AG09319 (cell line): ENCODE measurements at regions not wholly inside any gene's neighbourhood (a gene's known extent, or its start where the extent isn't known, plus 50 kb on each side); places are given as distances from the start of the nearest gene placed in this dataset.

Experiments
- DNase-seq: peaks from one replicate; pipeline ENCODE4 v3.0.0-alpha.2; 2010; ENCODE audit warnings: low read depth; ENCODE audit errors: extremely low read depth
- TF ChIP-seq, protein P1 (sequence below): IDR thresholded peaks from 2 replicates; pipeline ENCODE4 v1.5.1; 2011; ENCODE audit warnings: low read depth, mild to moderate bottlenecking, inconsistent platforms, low read length, moderate library complexity

DNA sequence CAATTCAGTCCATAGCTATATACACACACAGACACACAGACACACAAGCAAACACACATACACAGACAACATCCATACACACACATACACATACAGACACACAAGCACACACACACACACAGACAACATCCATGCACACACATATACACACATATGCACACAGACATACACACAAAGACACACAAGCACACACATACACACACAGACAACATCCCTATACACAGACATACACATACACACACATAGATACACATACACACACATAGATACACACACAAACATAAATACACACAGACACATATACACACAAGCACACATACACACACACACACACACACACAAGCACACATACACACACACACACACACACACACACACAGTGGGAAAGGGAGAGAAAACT, 254.8 kb downstream of the VRK1 start:
- TF ChIP-seq, protein P1, sequence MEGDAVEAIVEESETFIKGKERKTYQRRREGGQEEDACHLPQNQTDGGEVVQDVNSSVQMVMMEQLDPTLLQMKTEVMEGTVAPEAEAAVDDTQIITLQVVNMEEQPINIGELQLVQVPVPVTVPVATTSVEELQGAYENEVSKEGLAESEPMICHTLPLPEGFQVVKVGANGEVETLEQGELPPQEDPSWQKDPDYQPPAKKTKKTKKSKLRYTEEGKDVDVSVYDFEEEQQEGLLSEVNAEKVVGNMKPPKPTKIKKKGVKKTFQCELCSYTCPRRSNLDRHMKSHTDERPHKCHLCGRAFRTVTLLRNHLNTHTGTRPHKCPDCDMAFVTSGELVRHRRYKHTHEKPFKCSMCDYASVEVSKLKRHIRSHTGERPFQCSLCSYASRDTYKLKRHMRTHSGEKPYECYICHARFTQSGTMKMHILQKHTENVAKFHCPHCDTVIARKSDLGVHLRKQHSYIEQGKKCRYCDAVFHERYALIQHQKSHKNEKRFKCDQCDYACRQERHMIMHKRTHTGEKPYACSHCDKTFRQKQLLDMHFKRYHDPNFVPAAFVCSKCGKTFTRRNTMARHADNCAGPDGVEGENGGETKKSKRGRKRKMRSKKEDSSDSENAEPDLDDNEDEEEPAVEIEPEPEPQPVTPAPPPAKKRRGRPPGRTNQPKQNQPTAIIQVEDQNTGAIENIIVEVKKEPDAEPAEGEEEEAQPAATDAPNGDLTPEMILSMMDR = no peak
- no peak for DNase-seq

DNA sequence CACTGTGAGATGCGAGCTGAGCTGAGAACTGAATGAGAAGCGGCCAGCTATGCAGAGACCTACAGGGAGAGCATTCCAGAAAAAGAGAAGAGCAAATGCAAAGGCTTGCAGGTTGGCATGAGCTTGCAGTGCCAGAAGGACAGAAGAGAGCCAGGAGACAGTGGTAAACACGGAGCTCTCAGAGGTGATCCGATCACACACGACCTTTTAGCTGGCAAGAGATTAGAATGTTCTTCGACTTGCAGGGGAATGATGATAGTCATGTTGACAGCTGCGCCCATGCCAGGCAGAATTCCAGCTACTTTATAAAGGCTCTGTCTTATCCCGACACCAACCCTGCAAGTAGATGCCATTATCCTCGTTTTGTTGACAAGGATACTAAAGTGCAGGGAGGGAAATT, 256.8 kb downstream of the VRK1 start:
- no peak for DNase-seq
- TF ChIP-seq, protein P1 = no peak

DNA sequence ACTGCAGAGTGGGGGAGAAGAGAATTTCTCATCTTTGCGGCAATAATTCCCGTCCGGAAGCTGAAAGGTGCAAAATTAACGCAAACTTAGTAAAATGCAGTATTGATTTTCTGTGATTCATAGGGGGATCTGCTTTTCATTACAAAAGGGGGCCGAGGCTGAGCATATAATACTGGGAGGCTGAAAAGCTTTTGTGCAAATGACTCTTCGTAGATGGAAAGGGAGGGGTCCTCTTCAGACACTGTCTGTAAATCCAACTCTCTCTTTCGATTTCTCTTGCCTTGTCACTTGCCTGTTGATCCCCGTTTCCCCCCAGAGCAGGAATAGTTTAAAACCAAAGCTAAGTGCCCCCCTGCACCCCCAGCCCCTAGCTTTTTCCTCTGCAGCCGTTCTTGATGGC, 258.2 kb downstream of the VRK1 start:
- TF ChIP-seq, protein P1 = no peak
- no peak for DNase-seq

DNA sequence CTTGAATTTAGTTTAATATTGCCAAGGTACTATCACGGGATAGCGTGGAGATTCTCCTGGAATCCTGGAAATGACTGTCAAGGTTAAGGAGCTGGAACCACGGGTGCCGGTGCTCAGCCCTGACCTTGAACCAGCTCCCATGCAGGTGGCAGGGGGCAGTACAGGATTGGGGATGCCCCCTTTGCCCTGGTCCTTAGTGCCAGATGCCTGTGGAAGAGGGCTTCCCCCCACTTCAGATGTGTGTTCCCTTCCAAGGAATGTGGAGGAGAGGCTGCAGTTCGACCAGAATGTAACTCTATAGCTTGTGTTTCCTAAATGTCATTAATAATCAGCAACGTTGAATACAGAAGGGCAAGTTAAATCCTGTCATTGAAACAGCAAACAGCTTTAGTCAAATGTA, 258.9 kb downstream of the VRK1 start:
- TF ChIP-seq, protein P1 = no peak
- no peak for DNase-seq

DNA sequence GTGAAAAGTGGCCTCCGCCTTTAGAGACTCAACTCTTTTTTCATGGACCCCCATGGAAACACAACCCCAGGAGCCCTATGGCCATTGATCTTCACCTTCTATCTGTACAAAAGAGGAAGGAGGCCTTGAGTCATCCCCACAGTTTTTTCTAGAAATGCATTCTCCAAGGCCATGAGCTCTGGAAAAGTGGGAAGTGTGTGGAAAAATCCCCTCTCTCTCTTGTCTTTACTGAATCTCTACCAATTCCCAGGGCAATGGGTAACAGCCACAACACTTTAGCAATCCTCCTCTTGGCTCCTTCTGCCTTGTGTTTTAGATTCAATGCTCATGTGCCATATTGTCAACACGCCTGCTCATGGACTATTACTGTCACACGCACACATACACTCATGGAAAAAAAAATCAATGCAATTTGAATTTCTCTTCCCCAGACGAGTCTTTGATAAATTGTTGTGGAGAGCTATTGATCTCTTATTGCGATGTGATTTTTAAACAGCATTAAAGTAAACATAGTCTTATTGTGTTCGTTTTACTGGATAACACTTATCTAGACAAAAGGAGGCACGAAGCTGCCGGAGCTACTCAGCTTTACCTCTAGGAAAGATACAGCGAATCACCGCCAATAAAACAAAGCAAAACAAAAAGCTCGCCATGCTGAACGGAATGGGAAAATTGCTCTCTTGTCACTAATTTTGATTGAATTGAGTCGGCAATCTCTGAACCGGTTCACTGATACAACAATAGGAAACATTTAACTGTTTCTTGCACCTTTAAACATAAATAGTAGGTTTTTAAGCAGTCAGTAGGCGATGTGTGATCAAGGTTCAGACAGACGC, 260.3 kb downstream of the VRK1 start:
- no peak for DNase-seq
- TF ChIP-seq, protein P1 = no peak

DNA sequence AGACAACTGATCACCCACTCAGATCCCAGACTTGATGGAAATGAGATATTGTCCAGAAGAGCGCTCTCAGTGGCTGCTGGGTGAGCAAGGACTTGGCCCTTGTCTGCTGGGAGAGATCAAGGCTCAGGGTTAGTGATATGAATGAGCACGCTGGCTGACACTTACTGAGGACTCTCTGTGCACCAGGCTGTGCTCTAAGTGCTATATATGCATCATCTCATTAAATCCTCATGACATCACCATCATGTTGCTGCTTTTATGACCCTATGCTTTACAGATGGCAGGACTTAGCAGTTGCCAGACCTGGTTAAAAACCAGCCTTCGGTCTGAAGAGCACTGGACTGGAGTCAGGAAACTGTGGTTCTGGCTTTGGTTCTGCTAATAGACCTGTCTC, 260.9 kb downstream of the VRK1 start:
- no peak for DNase-seq
- TF ChIP-seq, protein P1 = no peak

DNA sequence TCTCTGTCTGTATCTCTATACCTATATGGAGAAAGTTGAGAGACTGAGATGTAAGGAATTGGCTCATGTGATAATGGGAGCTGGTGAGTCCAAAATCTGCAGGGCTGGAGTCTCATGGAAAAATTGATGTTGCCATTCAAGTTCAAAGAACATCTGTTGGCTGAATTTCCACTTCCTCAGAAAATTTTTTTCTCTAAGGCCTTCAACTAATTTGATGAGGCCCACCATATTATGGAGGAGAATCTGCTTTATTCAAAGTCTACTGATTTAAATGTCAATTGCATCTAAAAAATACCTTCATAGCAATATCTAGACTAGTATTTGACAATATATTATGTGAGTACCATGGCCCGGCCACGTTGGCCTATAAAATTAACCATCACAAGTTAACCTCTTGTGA, 261.4 kb downstream of the VRK1 start:
- no peak for DNase-seq
- TF ChIP-seq, protein P1 = no peak
